Gastrocnemius medialis (tissue), 4 donors: ENCODE measurements at regions not wholly inside any gene's neighbourhood (a gene's known extent, or its start where the extent isn't known, plus 50 kb on each side); places are given as distances from the start of the nearest gene placed in this dataset.
A peak's percentile ranks its signal among the peaks of the same experiment; 100 is the strongest.

ENCODE experiments used
- ATAC-seq, 2 donors: fragments of 150-250 bp; one replicate each; pipeline ENCODE4 v1.9.1; 2016
- DNase-seq, 2 donors: peaks; one replicate each; pipeline ENCODE4 v3.0.0-alpha.2; 2019
- H3K27ac ChIP-seq, 4 donors: fragments of 200-600 bp; sonication (generic); 1 replicate in 1 of 4; 2 replicates in 3 of 4; pipeline ENCODE4 v1.5.1; 2016 to 2018; ENCODE audit warnings: mild to moderate bottlenecking in 2 of 4, moderate library complexity in 1 of 4
- H3K27me3 ChIP-seq, 3 donors: fragments of 200-600 bp; sonication (generic) in 2 of 3; 1 replicate in 1 of 3; 2 replicates in 2 of 3; pipeline versions ENCODE4 v1.5.1 to v1.6.0; 2016 to 2019; ENCODE audit warnings: mild to moderate bottlenecking in 1 of 3, moderate library complexity in 1 of 3
- H3K36me3 ChIP-seq, 2 donors: fragments of 200-600 bp; sonication (generic) in 1 of 2; one replicate each; pipeline ENCODE4 v1.5.1; 2017 to 2018
- H3K4me1 ChIP-seq, 2 donors: fragments of 200-600 bp; sonication (generic) in 1 of 2; one replicate each; pipeline ENCODE4 v1.5.1; 2016 to 2017; ENCODE audit warnings: mild to moderate bottlenecking in 2 of 2
- H3K4me3 ChIP-seq, 4 donors: fragments of 200-600 bp; sonication (generic) in 3 of 4; 1 replicate in 1 of 4; 2 replicates in 3 of 4; pipeline ENCODE4 v1.5.1; 2016 to 2019; ENCODE audit warnings: mild to moderate bottlenecking in 2 of 4
- H3K9me3 ChIP-seq, 3 donors: fragments of 200-600 bp; sonication (generic) in 2 of 3; 1 replicate in 1 of 3; 2 replicates in 2 of 3; pipeline ENCODE4 v1.5.1; 2016 to 2019
- CTCF ChIP-seq, 5 experiments: fragments of 450-650 bp in 3 of 5; fragments of 200-600 bp in 2 of 5; sonication (generic) in 2 of 5; IDR thresholded peaks in 4 of 5; conservative IDR thresholded peaks in 1 of 5; 1 replicate in 4 of 5; 2 replicates in 1 of 5; pipeline ENCODE4 v1.5.1; 2016 to 2019; ENCODE audit warnings: antibody characterized with exemption in 5 of 5, mild to moderate bottlenecking in 3 of 5, moderate library complexity in 3 of 5
- POLR2A ChIP-seq, 2 donors: fragments of 450-650 bp; IDR thresholded peaks; one replicate each; pipeline ENCODE4 v1.6.1; 2017; ENCODE audit warnings: antibody characterized with exemption in 2 of 2, mild to moderate bottlenecking in 2 of 2, moderate library complexity in 2 of 2
- in situ Hi-C, 4 donors: fragments of 200-750 bp; cut with MboI; loops; one replicate each; pipeline versions ENCODE4 v1.15.0 to v1.8.0; 2017; ENCODE audit warnings: low sequenced_read_pairs in 4 of 4
- intact Hi-C: fragments of 100-400 bp; cut with DNase I; formaldehyde crosslinking; loops from one replicate; pipeline ENCODE4 v1.15.1; 2023; ENCODE audit warnings: low total_unique reads

DNA sequence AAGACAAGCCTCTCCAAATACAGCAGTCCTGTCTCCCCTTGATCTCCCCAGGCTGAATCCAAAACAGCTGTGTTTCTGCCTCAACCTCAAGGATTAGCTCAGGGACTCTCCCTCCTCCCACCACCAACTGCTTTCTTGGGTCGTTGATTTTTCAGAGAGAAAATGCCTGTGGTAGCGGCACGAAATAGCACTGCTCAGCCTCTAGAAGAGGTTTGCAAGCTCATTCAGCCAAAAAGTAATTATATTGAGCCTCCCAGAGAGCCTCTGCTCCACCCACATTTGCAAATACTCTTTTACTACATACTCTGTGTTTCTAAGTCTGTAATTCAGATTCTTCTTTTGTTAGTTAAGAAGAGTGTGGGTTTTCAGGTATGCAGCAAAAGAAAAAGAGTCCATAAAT lies 396.4 kb upstream of the TNP1 start:
- Histone ChIP-seq H3K9me3 (no peaks in the 10 kb centered on the region), H3K4me1 (no peaks in the 10 kb centered on the region), H3K27ac (no peak overlapping the region), H3K27me3 (no peaks in the 10 kb centered on the region), H3K36me3 (no peaks in the 10 kb centered on the region), H3K4me3 (no peak overlapping the region)
- DNase-seq (no peak), ATAC-seq (no peak)
- no peak for TF ChIP-seq POLR2A (IDR thresholded peaks at IDR 0.05)
- TF ChIP-seq CTCF (IDR thresholded peaks at IDR 0.05 in 4 of 5, conservative IDR thresholded peaks at IDR 0.05 in 1 of 5): no peak
- in situ Hi-C loops (no loop called here), intact Hi-C loops (no loop called here)

DNA sequence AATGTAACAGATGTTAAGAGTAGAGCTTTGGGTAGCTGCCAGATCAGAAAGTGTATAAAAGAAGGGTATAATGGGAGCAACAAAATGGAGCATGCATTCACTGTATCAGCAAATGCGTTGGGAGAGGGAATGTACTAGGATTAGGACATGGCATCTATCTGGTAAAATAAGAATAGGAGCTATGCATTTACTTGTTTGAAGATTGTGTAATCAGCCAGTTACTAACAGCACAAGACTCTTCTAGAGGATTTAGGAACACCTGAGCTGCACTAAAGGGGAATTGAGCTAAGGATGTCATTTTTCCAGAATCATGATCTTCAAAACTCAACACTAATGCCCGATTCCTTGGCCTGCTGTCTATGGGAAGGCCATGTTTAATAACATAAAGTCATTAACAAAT lies 394.2 kb upstream of the TNP1 start:
- no peaks in the 10 kb centered on the region for H3K27me3 ChIP-seq
- no peaks in the 10 kb centered on the region for H3K36me3 ChIP-seq
- no peak overlapping the region for H3K4me3 ChIP-seq
- in situ Hi-C loops: no loop called here
- TF ChIP-seq CTCF (IDR thresholded peaks at IDR 0.05 in 4 of 5, conservative IDR thresholded peaks at IDR 0.05 in 1 of 5) (no peak), POLR2A (IDR thresholded peaks at IDR 0.05) (no peak)
- no peak for DNase-seq
- intact Hi-C loops: no loop called here
- H3K4me1 ChIP-seq: peaks cover 11 to 14% of the 10 kb centered on the region in 2 donors
- no peaks in the 10 kb centered on the region for H3K9me3 ChIP-seq
- no peak overlapping the region for H3K27ac ChIP-seq
- ATAC-seq: no peak

- intact Hi-C loops (no loop called here), in situ Hi-C loops (no loop called here)
- no peaks in the 10 kb centered on the region for H3K36me3 ChIP-seq
- no peak overlapping the region for H3K27ac ChIP-seq
- no peak for TF ChIP-seq POLR2A (IDR thresholded peaks at IDR 0.05)
- DNase-seq: no peak
- ATAC-seq: no peak
- H3K9me3 ChIP-seq: no peaks in the 10 kb centered on the region
- H3K4me3 ChIP-seq: no peak overlapping the region
- H3K4me1 ChIP-seq: peaks cover 28 to 29% of the 10 kb centered on the region in 2 donors
- H3K27me3 ChIP-seq: no peaks in the 10 kb centered on the region
Measured at GRCh38 chr2:217252181-217252580, 392.3 kb upstream of the TNP1 start.

- H3K4me1 ChIP-seq: peaks cover 30 to 32% of the 10 kb centered on the region in 2 donors
- ATAC-seq: no peak
- intact Hi-C loops: no loop called here
Measured at GRCh38 chr2:217250013-217250524, 390.2 kb upstream of the TNP1 start.

More at GRCh38 chr2:217250013-217250524, 390.2 kb upstream of the TNP1 start:
- TF ChIP-seq POLR2A (IDR thresholded peaks at IDR 0.05): no peak
- TF ChIP-seq CTCF (IDR thresholded peaks at IDR 0.05 in 4 of 5, conservative IDR thresholded peaks at IDR 0.05 in 1 of 5): no peak
- Histone ChIP-seq H3K9me3 (no peaks in the 10 kb centered on the region), H3K27ac (peak overlapping the region in 3 of 4 donors; percentile 34 to 89 (median 88)), H3K27me3 (no peaks in the 10 kb centered on the region), H3K36me3 (no peaks in the 10 kb centered on the region), H3K4me3 (no peak overlapping the region)
- in situ Hi-C loops: no loop called here
- DNase-seq: peak in 1 of 2 donors; percentile 24
